ENCODE measurements at regions not wholly inside any gene's neighbourhood (a gene's known extent, or its start where the extent isn't known, plus 50 kb on each side); places are given as distances from the start of the nearest gene placed in this dataset.

DNA sequence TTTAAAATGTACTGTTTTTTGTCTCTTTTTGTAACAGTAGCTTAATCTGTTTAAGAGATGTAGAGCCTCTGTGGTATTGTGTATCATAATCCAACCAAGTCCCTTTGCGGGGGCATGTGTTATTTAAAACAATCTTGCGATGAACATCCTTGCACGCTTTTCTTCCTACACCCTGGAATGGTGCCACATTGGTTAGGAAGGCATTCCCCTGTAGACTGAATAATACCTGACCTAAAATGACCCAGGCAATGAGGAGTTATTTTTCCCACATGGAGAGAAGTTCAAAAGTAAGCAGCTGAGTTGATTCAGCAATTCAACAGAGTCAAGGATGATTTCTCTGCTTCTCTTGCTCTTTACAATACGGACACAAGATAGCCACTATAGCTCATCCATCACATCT, 142.0 kb upstream of the PMEPA1 start:
- H3K4me3 ChIP-seq (ENCODE audit: control insufficient read depth in 1 of 7, extremely low read depth in 1 of 7, insufficient read depth in 4 of 7, low read depth in 2 of 7, low read length in 6 of 7), result no peak overlapping the region
- H3K27ac ChIP-seq (ENCODE audit: insufficient read depth in 1 of 2, low read depth in 1 of 2, low read length in 2 of 2, poor library complexity in 1 of 2, severe bottlenecking in 2 of 2), result no peak overlapping the region
- 100% methylated on average over 2 of the region's 4 CpGs for WGBS (ENCODE audit: insufficient coverage)
- H3K4me1 ChIP-seq (ENCODE audit: control extremely low read depth in 1 of 4, control insufficient read depth in 4 of 4, insufficient read depth in 4 of 4, low read length in 3 of 4), result no peaks in the 10 kb centered on the region
- DNase-seq, result no peak
- H3K27me3 ChIP-seq (replicated peaks in 2 of 5; ENCODE audit: control insufficient read depth in 4 of 5, insufficient read depth in 5 of 5, low read length in 4 of 5), result no peaks in the 10 kb centered on the region
- ChIA-PET POLR2A (no interaction called here), CTCF (no interaction called here)
- no peaks in the 10 kb centered on the region for H3K36me3 ChIP-seq (ENCODE audit: control insufficient read depth in 4 of 4, insufficient read depth in 4 of 4, low read length in 3 of 4)
- H3K9me3 ChIP-seq (ENCODE audit: control extremely low read depth in 1 of 5, control insufficient read depth in 4 of 5, insufficient read depth in 2 of 5, low read depth in 1 of 5, low read length in 4 of 5), result no peaks in the 10 kb centered on the region

DNA sequence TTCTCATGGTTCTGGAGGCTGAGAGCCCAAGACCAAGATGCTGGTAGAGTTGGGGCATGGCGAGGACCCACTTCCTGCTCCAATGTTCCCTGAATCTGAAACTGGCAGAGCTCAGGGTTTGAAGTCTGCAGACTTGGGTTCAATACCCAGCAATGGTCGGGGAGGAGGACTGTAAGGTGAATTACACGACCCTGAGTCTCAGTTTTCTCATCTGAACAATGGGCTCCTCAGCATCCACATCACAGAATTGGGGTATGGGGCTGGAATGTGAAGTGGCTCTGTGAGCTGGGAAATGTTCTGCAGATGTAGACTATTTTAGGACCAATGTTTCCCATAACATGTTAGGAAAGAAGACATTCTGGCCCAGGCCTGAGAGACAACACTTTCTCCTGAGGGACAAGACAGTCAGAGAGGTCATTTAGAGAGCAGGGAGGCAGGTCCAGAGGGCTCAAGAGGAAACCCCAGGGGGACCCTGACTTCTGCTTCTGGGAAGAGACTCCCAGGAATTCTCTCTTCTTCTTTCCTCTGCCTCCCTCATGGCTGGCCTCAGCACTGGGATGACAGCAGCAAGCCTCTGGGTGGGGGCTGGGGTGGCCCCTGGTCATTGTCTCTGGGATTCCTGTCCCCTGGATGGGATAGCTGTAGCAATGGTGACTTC, 141.3 kb upstream of the PMEPA1 start:
- Histone ChIP-seq H3K9me3 (ENCODE audit: control extremely low read depth in 1 of 5, control insufficient read depth in 4 of 5, insufficient read depth in 2 of 5, low read depth in 1 of 5, low read length in 4 of 5) (no peaks in the 10 kb centered on the region), H3K4me1 (ENCODE audit: control extremely low read depth in 1 of 4, control insufficient read depth in 4 of 4, insufficient read depth in 4 of 4, low read length in 3 of 4) (no peaks in the 10 kb centered on the region), H3K27me3 (replicated peaks in 2 of 5; ENCODE audit: control insufficient read depth in 4 of 5, insufficient read depth in 5 of 5, low read length in 4 of 5) (no peaks in the 10 kb centered on the region), H3K4me3 (ENCODE audit: control insufficient read depth in 1 of 7, extremely low read depth in 1 of 7, insufficient read depth in 4 of 7, low read depth in 2 of 7, low read length in 6 of 7) (no peak overlapping the region), H3K27ac (ENCODE audit: insufficient read depth in 1 of 2, low read depth in 1 of 2, low read length in 2 of 2, poor library complexity in 1 of 2, severe bottlenecking in 2 of 2) (no peak overlapping the region), H3K36me3 (ENCODE audit: control insufficient read depth in 4 of 4, insufficient read depth in 4 of 4, low read length in 3 of 4) (no peaks in the 10 kb centered on the region)
- POLR2A ChIA-PET, result no interaction called here
- no peak for DNase-seq
- 94% methylated on average over 1 of the region's 3 CpGs for WGBS (ENCODE audit: insufficient coverage)
- CTCF ChIA-PET, result no interaction called here

DNA sequence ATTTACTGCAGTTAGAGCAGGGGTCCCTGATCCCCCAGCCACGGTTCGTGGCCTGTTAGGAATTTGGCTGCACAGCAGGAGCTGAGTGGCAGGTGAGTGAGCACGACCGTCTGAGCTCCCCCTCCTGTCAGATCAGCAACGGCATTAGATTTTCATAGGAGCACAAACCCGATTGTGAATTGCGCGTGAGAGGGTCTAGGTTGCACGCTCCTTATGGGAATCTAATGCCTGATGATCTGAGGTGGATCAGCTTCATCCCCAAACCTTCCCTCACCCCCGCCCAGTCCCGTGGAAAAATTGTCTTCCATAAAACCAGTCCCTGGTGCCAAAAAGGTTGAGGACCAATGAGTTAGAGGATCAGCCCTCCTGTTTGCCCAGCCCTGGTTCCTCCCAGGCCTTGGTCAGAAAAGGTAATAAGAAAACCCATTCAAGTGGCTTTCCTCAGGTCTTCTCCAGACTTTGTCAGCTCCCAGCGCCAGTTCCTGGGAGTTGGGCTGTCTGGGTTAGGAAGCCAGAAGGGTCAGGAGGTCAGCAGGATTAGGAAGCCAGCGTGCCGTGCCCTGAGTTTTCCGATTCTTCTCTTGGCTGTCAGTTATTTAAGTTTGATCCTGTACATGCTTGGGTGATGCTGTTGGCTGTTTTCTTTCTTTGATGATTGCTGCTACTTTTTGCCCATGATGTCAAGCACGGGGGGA, 139.9 kb upstream of the PMEPA1 start:
- H3K27me3 ChIP-seq (replicated peaks in 2 of 5; ENCODE audit: control insufficient read depth in 4 of 5, insufficient read depth in 5 of 5, low read length in 4 of 5), result no peaks in the 10 kb centered on the region
- ChIA-PET CTCF (no interaction called here), POLR2A (no interaction called here)
- no peaks in the 10 kb centered on the region for H3K36me3 ChIP-seq (ENCODE audit: control insufficient read depth in 4 of 4, insufficient read depth in 4 of 4, low read length in 3 of 4)
- H3K4me1 ChIP-seq (ENCODE audit: control extremely low read depth in 1 of 4, control insufficient read depth in 4 of 4, insufficient read depth in 4 of 4, low read length in 3 of 4), result no peaks in the 10 kb centered on the region
- 99% methylated on average over 10 of the region's 16 CpGs for WGBS (ENCODE audit: insufficient coverage)
- DNase-seq, result no peak
- H3K4me3 ChIP-seq (ENCODE audit: control insufficient read depth in 1 of 7, extremely low read depth in 1 of 7, insufficient read depth in 4 of 7, low read depth in 2 of 7, low read length in 6 of 7), result no peak overlapping the region
- no peak overlapping the region for H3K27ac ChIP-seq (ENCODE audit: insufficient read depth in 1 of 2, low read depth in 1 of 2, low read length in 2 of 2, poor library complexity in 1 of 2, severe bottlenecking in 2 of 2)
- H3K9me3 ChIP-seq (ENCODE audit: control extremely low read depth in 1 of 5, control insufficient read depth in 4 of 5, insufficient read depth in 2 of 5, low read depth in 1 of 5, low read length in 4 of 5), result no peaks in the 10 kb centered on the region

DNA sequence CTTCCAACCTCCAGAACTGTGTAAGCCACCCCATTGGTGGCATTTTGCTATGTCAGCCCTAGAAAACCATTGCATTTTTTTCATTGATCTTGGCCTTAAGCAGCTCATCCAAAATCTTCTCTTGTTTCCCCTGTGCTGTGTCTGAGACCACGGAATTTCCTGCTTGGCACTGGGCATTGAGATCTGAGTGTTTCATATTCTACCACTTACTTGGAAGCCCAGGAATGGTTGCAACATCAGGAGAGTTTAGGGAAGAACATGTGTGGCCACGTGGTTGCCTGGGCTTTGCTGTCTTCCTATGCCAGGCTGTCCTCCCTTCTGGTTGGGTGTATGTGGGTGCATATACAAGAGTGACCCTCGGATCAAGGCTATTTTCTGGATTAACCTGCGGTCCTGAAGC, 139.3 kb upstream of the PMEPA1 start:
- DNase-seq, result no peak
- ChIA-PET POLR2A (no interaction called here), CTCF (no interaction called here)
- 100% methylated on average over 3 of the region's 4 CpGs for WGBS (ENCODE audit: insufficient coverage)
- Histone ChIP-seq H3K36me3 (ENCODE audit: control insufficient read depth in 4 of 4, insufficient read depth in 4 of 4, low read length in 3 of 4) (no peaks in the 10 kb centered on the region), H3K4me3 (ENCODE audit: control insufficient read depth in 1 of 7, extremely low read depth in 1 of 7, insufficient read depth in 4 of 7, low read depth in 2 of 7, low read length in 6 of 7) (no peak overlapping the region), H3K27ac (ENCODE audit: insufficient read depth in 1 of 2, low read depth in 1 of 2, low read length in 2 of 2, poor library complexity in 1 of 2, severe bottlenecking in 2 of 2) (no peak overlapping the region), H3K4me1 (ENCODE audit: control extremely low read depth in 1 of 4, control insufficient read depth in 4 of 4, insufficient read depth in 4 of 4, low read length in 3 of 4) (no peaks in the 10 kb centered on the region), H3K27me3 (replicated peaks in 2 of 5; ENCODE audit: control insufficient read depth in 4 of 5, insufficient read depth in 5 of 5, low read length in 4 of 5) (no peaks in the 10 kb centered on the region), H3K9me3 (ENCODE audit: control extremely low read depth in 1 of 5, control insufficient read depth in 4 of 5, insufficient read depth in 2 of 5, low read depth in 1 of 5, low read length in 4 of 5) (no peaks in the 10 kb centered on the region)

DNA sequence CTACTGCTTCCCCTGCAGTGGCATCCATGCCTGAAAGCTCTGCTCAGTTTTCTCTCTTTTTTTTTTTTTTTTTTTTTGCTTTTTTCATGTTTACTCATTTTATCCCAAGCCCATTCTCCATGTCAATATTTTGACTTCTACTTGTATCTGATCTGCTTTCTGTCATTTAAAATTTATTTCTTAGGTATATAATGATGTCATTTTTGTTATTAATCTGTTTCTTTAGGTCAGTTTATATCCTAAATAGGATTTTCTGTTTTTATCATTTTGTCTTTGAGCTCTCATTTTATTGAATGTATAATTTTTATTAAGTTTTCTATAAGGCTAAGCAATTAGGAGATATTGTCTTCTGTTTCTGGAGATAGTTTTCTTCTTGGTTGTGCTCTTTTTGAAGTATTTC, 138.5 kb upstream of the PMEPA1 start:
- ChIA-PET POLR2A (no interaction called here), CTCF (no interaction called here)
- DNase-seq, result no peak
- no peaks in the 10 kb centered on the region for H3K9me3 ChIP-seq (ENCODE audit: control extremely low read depth in 1 of 5, control insufficient read depth in 4 of 5, insufficient read depth in 2 of 5, low read depth in 1 of 5, low read length in 4 of 5)
- H3K27me3 ChIP-seq (replicated peaks in 2 of 5; ENCODE audit: control insufficient read depth in 4 of 5, insufficient read depth in 5 of 5, low read length in 4 of 5), result no peaks in the 10 kb centered on the region
- no peak overlapping the region for H3K27ac ChIP-seq (ENCODE audit: insufficient read depth in 1 of 2, low read depth in 1 of 2, low read length in 2 of 2, poor library complexity in 1 of 2, severe bottlenecking in 2 of 2)
- H3K4me1 ChIP-seq (ENCODE audit: control extremely low read depth in 1 of 4, control insufficient read depth in 4 of 4, insufficient read depth in 4 of 4, low read length in 3 of 4), result no peaks in the 10 kb centered on the region
- no peak overlapping the region for H3K4me3 ChIP-seq (ENCODE audit: control insufficient read depth in 1 of 7, extremely low read depth in 1 of 7, insufficient read depth in 4 of 7, low read depth in 2 of 7, low read length in 6 of 7)
- H3K36me3 ChIP-seq (ENCODE audit: control insufficient read depth in 4 of 4, insufficient read depth in 4 of 4, low read length in 3 of 4), result no peaks in the 10 kb centered on the region

DNA sequence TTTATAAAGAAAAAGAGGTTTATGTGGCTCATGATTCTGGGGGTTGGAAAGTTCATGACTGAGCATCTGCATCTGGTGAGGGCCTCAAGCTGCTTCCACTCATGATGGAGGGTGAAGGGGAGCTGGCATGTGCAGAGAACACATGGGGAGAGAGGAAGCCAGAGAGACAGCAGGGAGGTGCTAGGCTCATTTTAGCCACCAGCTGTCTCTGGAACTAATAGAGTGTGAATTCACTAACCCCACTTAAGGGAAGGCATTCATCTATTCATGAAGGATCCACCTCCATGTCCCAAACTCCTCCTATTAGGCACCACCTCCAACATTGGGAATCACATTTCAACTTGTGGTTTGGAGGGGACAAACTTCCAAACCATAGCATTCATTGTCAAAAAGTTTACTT, 137.3 kb upstream of the PMEPA1 start:
- no peaks in the 10 kb centered on the region for H3K9me3 ChIP-seq (ENCODE audit: control extremely low read depth in 1 of 5, control insufficient read depth in 4 of 5, insufficient read depth in 2 of 5, low read depth in 1 of 5, low read length in 4 of 5)
- no peak overlapping the region for H3K27ac ChIP-seq (ENCODE audit: insufficient read depth in 1 of 2, low read depth in 1 of 2, low read length in 2 of 2, poor library complexity in 1 of 2, severe bottlenecking in 2 of 2)
- H3K4me3 ChIP-seq (ENCODE audit: control insufficient read depth in 1 of 7, extremely low read depth in 1 of 7, insufficient read depth in 4 of 7, low read depth in 2 of 7, low read length in 6 of 7), result no peak overlapping the region
- H3K27me3 ChIP-seq (replicated peaks in 2 of 5; ENCODE audit: control insufficient read depth in 4 of 5, insufficient read depth in 5 of 5, low read length in 4 of 5), result no peaks in the 10 kb centered on the region
- no peaks in the 10 kb centered on the region for H3K4me1 ChIP-seq (ENCODE audit: control extremely low read depth in 1 of 4, control insufficient read depth in 4 of 4, insufficient read depth in 4 of 4, low read length in 3 of 4)
- no peaks in the 10 kb centered on the region for H3K36me3 ChIP-seq (ENCODE audit: control insufficient read depth in 4 of 4, insufficient read depth in 4 of 4, low read length in 3 of 4)
- ChIA-PET CTCF (no interaction called here), POLR2A (interaction anchor here (0.6 kb wide), 1 partner anchor 92 kb away, joined by 3 read pairs; no protein-coding TSS in a partner anchor)
- no peak for DNase-seq

GRCh38 chr20:57844626-57845596, 135.1 kb upstream of the PMEPA1 start:
- ChIA-PET POLR2A (no interaction called here), CTCF (interaction anchor here (3.1 kb wide), 1 partner anchor 11 kb away, joined by 10 read pairs; no protein-coding TSS in a partner anchor)
- no peak for DNase-seq
- Histone ChIP-seq H3K27ac (ENCODE audit: insufficient read depth in 1 of 2, low read depth in 1 of 2, low read length in 2 of 2, poor library complexity in 1 of 2, severe bottlenecking in 2 of 2) (no peak overlapping the region), H3K27me3 (replicated peaks in 2 of 5; ENCODE audit: control insufficient read depth in 4 of 5, insufficient read depth in 5 of 5, low read length in 4 of 5) (no peaks in the 10 kb centered on the region), H3K36me3 (ENCODE audit: control insufficient read depth in 4 of 4, insufficient read depth in 4 of 4, low read length in 3 of 4) (no peaks in the 10 kb centered on the region), H3K4me1 (ENCODE audit: control extremely low read depth in 1 of 4, control insufficient read depth in 4 of 4, insufficient read depth in 4 of 4, low read length in 3 of 4) (no peaks in the 10 kb centered on the region), H3K4me3 (ENCODE audit: control insufficient read depth in 1 of 7, extremely low read depth in 1 of 7, insufficient read depth in 4 of 7, low read depth in 2 of 7, low read length in 6 of 7) (no peak overlapping the region), H3K9me3 (ENCODE audit: control extremely low read depth in 1 of 5, control insufficient read depth in 4 of 5, insufficient read depth in 2 of 5, low read depth in 1 of 5, low read length in 4 of 5) (no peaks in the 10 kb centered on the region)
- 97% methylated on average over 7 of the region's 10 CpGs for WGBS (ENCODE audit: insufficient coverage)

Data from common myeloid progenitor, CD34-positive (primary cell).